GM18498 (cell line): ENCODE measurements at regions not wholly inside any gene's neighbourhood (a gene's known extent, or its start where the extent isn't known, plus 50 kb on each side); places are given as distances from the start of the nearest gene placed in this dataset.
"Not testable (repeated sequence)": the region's sequence is repeated elsewhere in the genome, so short reads cannot be mapped to it uniquely, and the experiment has no call there.

ENCODE experiments used
- ATAC-seq: cut with Tn5 transposase; IDR thresholded peaks from one replicate; pipeline ENCODE4 v1.9.1; 2021; ENCODE audit warnings: mild to moderate bottlenecking, moderate library complexity; ENCODE audit not compliant: unreplicated experiment

DNA sequence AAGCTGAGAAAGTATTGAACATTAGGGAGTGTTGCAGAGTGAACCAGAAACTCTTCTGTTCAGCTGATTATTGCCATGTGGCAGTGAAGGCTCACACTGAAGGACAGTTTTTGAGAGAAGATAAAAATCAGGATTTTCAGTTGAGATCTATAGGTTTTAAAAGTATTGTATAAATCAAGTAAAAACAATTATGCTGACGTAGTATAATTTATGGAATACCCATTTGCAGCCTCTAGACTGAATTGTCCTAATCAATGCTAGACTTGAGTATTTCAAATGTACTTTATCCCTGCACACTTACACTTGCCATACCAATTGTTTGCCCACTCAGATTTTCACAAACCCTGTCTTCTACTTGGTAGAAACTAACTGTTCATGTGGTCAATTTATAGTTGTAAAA lies 245.8 kb downstream of the FRK start:
- ATAC-seq = no peak

DNA sequence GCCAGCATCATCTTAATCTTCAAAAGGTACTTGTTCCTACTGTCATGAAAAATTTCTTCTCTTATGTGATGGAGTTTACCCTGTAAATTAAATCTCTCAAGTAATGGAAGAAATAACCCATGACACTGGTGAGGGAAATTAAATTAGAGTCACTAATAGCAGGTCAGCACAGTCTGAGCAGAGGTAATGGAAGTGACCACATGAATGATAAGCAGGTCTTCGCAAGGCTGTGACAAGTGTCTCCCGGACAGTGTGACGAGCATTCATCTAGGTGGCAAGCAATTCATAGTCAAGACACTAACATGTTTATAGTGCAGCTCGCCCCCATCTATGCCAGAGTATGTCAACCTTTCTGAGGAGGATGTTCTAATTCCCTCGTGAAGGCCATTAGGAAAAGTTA lies 249.2 kb downstream of the FRK start:
- ATAC-seq = no peak

DNA sequence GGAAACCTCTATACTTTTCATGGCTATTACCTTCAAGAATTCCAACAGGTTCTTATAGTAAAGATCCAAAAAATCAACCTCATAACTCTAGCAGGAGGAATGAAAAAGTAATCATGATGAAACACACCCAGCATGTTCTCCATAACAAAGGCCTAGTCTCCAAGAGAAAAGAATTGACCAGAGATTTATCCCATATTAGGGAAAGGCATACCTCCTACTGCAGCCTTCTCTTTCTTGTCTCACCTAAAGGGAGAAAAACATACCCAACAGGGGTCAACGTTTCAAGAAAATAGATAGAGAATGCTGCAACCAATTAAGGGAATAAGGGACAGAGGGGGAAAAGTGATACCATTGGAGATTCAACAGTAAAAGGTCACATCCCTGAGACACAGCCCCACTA lies 262.5 kb downstream of the FRK start:
- no peak for ATAC-seq

DNA sequence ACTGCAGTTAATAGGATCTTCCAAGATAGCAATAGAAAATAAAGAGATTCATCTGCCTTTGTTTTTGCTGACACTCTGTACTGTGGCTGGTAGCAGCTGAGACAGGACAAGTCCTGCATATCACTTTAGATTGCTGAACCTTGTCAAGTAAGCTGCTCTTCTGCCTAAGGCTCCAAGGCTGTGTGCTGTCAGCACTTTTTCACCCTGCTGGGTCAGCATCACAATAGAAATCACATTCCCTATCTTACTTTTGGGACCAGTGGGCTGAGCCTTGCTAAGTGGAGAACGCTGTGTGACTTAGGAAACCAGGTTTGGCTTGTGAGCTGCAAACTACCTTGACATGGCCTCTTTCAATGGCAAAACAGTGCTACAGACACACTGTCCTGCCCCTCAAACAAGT lies 263.9 kb downstream of the FRK start:
- no peak for ATAC-seq

DNA sequence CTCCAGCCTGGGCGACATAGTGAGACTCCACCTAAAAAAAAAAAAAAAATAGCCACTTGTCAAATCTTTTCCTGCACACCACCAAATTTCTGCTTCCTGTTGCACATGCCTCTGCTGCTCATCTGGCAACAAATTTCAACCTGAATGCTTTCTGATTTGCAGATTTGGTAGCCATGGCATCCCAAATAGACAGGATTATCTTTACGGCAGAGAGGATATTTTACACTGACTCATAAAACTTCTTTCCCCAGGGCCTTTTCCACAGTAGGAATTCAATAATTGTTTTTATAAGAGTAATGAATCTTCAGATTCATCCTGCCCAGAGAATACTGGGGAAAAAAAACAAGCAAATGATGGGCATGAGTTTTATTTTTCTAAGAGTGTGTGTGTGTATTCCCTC lies 264.6 kb downstream of the FRK start:
- no peak for ATAC-seq

DNA sequence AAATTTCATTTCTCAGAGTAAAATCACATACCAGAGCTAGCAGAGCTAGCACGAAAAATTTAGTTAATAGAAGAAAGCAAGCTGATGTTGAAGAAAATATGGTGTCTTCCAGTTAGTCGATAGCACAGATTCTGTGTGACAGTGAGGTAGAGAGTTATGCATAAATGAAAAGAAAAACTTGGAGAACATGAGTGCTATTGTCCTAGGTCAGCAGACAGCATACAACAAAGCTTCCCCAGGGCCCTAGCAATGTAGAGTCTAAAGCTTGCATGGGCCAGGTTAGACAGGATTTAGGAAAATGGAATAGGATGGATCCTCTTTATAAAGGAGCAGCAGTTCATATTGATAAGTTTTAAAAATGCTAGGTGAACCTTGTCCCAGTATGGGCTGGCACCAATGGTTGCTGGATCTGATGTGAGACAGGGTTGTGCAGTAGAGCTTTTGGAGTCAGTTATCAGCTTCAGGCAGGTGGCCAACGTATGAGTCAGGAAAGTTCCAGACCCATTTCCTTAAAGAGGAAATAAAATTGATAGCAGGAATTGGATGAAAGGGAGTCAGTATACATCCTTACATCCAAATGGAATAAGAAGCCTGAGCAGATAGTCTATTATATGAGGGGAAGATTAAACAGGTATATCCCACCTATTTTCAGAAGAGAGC lies 277.2 kb downstream of the FRK start:
- no peak for ATAC-seq

DNA sequence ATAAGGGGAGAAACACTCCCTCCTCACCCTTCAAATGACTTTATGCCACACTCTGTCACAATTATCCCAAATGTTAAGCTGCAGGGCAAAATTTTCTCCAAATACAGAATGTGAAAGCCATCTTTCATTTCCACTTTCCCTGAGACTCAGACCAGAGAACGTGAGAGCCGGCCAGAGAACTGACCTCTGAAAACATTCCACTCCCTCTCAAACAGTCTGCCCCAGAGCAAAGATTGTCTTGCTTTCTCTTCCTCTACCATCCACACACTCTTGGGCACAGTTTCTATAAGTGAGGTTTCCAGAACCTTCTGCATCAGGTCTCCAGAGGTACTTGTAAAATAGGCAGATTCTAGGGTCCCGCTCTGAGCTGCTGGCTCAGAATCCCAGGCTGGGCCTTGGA lies 278.1 kb downstream of the FRK start:
- no peak for ATAC-seq

DNA sequence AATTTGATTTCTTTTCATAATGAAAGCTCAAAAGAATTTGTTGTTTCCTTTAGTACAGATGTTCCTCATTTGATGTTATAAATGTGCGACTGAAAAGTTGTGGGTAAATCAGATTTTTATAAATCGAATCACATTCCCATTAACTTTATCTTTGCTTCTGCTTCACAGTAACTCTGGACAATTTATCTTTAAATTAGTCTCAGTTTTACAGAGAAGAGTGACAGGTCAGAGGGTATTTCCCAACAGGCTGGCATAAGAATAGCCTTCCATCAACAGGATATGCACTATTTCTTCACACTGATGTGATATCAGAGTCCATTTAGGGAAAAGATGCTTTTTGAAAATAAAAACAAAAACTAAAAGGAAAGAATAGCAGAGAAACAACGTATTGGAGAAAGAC lies 286.9 kb downstream of the FRK start:
- ATAC-seq = no peak

DNA sequence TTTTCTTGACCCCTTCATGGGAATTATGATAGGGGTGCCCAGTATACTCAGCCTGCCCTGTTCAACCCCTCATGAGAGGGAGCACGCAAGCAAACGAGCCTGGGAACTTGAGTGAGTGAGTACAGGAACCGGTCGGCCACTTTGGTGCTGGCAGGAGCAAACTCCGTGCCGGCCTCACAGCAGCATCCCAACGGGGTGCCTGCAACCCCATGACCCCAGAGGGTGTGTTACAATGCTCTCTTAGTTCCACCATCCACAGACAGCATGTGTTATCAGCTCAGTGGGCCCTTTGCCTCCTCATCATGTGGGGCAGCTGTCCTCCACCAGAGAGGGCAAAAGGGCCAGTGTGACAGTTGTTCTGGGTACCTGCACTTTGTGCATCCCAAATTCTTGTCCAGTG lies 289.8 kb downstream of the FRK start:
- no peak for ATAC-seq

DNA sequence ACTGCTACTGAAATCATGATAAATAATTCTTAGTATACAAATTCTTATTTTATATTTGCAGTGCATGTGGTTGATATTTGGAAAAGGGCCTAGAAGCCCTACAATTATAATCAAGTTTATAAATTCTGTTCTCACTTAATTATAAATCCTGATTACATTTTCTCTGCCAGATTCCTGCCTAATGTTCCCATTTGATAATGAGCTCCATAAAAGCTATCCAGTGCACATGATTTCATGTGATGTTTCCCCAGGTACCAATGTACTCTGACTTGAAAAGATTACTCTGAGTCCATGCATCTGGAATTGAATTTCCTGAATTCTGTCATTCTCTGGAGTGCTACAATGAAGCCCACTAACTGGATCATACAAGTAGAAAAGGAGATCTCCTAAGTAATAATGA lies 292.2 kb downstream of the FRK start:
- no peak for ATAC-seq

DNA sequence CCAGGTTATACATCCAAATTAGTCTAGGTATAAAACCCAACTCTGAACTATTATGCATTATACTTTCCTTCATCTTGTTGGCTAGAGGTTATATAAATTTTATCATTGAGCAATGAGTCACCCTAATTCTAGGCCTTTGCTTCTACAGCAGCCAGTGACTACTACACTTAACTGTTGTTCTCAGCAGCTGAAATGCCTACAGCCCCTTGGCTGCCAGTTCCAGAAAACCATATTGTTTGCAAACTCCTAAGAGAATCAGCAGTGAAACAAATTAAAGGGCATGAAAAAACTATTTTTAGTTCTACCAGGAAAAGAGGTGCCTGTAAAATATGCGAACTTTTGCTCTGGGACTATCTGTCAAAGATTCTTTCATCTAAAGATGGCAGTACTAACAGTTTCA lies 292.8 kb downstream of the FRK start:
- ATAC-seq = no peak

DNA sequence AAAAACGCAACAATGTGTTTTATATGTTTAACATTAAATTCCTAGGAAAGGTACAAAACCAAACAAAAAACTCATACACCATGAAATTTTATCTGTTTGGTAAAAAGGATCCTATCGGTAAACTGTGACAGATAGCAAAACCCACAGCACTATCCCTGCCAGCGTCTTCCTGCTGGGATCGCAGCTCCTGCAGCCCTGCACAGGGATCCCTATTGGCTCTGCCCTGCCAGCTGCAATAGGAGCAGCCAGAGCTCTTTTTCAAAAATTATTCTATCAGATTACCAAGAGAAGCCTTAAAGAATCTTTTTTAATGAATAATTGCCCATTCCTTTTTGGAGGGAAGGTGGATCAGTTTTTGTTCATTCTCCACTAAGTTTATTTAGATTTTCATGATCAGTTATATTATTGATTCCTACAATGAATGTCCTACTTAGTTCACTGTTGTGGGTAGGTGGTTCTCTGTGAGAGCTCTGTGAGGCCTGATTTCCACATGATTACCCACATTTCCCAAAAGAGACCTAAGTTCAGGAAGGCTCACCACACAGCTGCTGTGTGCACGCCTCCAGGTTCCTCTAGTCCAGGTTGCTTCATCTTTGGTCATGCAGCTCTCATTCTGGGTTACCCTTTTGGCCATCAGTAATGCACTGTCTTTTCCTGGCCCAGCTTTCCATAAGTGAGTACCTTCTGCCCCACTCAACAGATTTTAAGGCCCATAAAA lies 293.8 kb downstream of the FRK start:
- no peak for ATAC-seq

DNA sequence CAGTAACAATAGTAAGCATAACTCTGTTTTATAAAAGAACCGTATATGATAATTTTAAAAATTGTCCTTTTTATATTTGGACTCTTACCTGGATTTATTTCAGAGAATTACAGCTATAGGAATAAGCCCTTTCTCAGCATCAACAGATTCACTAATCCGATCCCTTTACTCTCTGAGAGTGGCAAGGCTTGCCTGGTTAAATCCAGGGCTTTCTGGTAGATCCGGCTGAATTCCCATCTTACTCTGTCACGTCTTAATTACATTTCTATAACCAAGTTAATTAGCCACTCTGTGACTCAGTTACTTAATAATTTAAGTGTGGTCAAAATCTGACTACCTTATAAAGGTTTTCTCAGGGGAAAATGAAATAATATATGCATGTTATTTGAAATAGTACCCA lies 294.7 kb downstream of the FRK start:
- no peak for ATAC-seq

DNA sequence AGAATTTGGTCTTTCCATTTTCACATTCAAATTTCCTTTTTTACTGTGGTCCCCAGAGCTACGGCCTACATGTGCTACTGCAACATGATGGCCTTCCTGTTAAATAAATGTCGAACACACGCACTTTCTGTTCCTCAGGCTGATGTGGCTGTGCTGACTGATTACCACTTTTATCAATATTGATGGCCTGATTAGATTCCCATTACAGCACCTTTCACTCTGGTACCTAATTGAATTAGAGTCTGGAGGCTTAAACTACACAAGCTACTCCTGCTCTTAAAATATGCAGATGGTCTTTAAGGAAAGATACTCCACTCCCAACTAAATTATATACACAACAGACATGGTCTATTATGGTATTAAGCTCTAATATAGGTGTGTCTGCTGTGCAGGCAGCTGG lies 301.6 kb downstream of the FRK start:
- ATAC-seq = no peak

DNA sequence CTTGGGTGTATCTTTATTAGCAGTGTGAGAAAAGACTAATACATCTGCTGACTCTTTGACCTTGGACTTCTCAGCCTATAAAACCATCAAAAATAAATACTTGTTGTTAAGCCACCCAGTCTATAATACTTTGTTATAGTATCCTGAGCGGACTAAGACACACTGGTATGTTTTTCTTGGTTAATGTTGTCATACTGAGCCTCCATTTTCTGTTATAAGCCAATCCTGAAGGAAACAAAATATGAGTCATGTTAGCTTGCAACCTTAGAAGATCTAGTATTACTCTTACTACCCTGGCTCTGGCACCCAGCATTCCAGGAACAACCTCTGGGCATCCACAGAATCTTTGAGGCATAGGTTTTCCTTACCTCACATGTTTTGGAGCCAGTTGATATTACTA lies 307.2 kb downstream of the FRK start:
- ATAC-seq = no peak

DNA sequence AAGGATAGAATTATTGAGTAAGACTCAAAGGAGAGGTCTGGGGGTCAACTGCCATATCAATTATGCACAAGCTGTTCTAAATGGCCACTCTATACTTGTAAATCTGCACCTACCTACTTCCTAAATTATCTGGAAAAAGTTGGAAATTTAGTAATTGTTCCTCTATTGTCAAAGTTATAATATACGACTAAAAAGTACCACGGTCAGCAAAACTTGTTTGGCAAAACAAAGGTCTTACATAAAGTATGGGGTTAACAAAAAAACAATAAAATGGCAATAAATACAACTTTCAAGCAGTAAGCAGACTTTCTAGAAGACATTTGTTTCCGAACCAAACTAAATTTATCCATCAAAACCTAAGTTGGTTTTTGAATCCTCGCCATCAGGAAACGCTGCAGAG lies 309.7 kb downstream of the FRK start:
- ATAC-seq = no peak

DNA sequence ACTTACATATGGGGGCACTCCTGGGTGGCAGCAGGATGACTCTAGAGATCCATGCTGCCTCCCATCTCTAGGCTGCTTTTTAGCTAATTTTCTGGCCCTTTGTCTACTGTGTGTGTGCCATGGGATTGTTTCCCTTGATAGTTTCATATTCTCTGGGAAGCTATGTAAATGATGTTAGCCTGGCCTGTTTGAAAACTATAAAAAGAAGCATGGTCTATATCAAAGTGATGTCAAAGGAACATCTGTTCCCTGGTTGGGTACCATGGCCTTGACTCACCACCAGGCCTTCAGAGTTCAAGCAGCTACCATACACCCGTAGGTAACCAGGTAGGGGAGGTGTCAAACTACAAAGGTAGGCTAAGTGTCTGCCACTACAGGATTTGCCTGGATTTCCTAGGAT lies 310.4 kb downstream of the FRK start:
- no peak for ATAC-seq

DNA sequence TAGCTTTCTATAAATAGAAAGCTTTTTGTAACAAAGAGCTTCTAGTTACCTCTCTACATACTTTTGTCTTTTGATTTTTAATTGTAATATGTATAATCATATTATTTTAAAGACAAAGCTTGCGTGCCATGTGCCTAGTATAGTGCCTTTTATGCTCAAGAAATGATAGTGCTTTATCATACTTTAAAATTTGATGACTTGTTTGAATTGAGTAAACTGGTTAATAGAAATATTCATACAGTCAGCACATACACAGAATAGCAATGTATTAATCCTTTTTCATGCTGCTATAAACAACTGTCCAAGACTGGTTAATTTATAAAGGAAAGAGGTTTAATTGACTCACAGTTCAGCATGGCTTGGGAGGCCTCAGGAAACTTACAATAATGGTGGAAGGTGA lies 313.0 kb downstream of the FRK start:
- ATAC-seq = no peak

DNA sequence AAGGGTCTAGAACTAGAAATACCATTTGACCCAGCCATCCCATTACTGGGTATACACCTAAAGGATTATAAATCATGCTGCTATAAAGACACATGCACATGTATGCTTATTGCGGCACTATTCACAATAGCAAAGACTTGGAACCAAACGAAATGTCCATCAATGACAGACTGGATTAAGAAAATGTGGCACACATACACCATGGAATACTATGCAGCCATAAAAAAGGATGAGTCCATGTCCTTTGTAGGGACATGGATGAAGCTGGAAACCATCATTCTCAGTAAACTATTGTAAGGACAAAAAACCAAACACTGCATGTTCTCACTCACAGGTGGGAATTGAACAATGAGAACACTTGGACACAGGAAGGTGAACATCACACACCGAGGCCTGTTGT lies 314.1 kb downstream of the FRK start:
- ATAC-seq = not testable (repeated sequence)

DNA sequence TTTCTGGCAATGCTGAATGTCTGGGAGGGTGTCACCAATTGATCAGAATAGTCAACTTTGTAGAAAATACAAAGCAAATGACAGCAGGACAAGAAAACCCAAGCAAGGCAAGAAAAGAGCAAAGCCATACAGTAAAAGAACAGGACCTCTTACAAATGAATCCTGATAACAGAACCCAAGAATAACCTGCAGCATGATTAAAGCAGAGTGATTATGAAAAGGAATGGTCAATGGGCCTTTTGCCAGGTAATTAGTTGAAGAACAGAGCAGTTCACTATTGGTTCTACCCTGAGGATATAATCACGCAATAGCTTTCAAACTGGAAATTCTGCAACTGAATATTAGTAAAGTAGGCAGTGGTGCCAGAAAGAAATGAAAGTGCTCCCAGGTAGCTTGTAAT lies 319.8 kb downstream of the FRK start:
- no peak for ATAC-seq

DNA sequence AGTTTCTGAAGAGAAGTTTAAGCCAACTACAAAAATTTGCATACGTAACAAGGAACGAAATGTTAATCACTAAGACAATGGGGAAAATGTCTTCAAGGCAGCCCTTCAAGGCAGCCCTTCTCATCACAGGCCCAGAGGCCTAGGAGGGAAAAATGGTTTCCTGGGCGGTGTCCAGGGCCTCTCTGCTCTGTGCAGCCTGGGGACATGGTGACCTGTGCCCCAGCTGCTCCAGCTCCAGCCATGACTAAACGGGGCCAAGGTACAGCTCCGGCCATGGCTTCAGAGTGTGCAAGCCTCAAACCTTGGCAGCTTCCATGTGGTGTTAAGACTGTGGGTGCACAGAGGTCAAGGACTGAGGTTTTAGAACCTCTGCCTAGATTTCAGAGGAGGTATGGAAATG lies 325.1 kb downstream of the FRK start:
- no peak for ATAC-seq

DNA sequence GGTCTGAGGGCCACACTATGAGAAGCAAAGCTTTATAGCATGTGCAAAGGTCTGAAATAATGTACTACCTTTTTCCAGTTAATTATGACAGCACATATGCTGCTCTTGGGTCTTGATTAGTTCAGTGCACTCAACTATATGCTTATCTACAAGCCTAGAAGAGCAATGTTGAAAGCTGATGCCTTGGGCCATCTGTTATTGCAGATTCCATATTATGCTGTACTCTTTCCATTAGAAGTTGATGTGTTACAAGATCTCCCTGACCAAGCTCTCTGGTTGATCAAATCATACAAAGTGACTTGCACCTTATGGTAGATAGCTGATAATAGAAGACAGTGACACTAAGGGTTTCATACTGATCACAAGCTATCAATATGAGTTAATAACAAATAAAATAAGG lies 327.3 kb downstream of the FRK start:
- no peak for ATAC-seq

DNA sequence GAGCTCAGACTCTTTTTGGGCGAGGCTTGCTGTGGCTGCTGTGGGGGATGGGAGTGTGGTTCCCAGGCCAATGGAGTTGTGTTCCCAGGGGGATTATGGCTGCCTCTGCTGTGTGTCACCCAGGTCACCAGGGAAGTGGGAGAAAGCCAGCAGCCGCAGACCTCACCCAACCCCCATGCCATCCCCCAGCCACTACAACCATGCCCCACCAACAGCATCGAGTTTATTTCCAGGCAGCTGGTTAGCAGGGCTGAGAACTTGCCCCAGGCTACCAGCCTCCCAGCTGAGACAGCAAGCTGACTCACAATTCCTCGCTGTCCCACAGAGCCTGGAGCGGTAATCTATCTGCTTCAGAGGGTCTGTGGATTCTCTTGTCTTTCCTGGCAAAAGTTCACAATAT lies 331.7 kb downstream of the FRK start:
- no peak for ATAC-seq
